HepG2 (cell line): ENCODE measurements at regions not wholly inside any gene's neighbourhood (a gene's known extent, or its start where the extent isn't known, plus 50 kb on each side); places are given as distances from the start of the nearest gene placed in this dataset.

Source experiments
- ATAC-seq: fragments of 200-7000 bp; cut with Tn5 transposase; 3 replicates; pipeline ENCODE4 v1.9.1; 2020; ENCODE audit warnings: mild to moderate bottlenecking, moderate library complexity
- BruUV-seq: library from RNA; stranded (reverse); fragments of 400-500 nt; replicated peaks from 2 replicates; lab custom pipeline; 2021; lab: Mats Ljungman, UMichigan
- CTCF ChIA-PET: fragments of 300-600 bp; formaldehyde crosslinking; extraction: SDS; loops from one replicate; lab custom pipeline; 2021; ENCODE audit warnings: low total read pairs, inconsistent platforms, low intra/inter-chr PET ratio; lab: Yijun Ruan, JAX
- POLR2A ChIA-PET: fragments of 350-600 bp; sonication (Branson Sonifier 250); formaldehyde crosslinking; loops from one replicate; lab custom pipeline; 2020; ENCODE audit warnings: antibody characterized with exemption, inconsistent platforms; lab: Yijun Ruan, JAX
- DNase-seq: peaks from one replicate; pipeline ENCODE4 v3.0.0-alpha.2; 2015; ENCODE audit warnings: low spot score
- FAIRE-seq: peaks from 3 replicates; lab custom pipeline; 2011; peaks lifted over from hg19 to GRCh38; lab: Jason Lieb, UNC
- H2AFZ ChIP-seq: one replicate; pipeline ENCODE4 v1.6.1; 2011; ENCODE audit warnings: low read length, inconsistent platforms
- H3K27ac ChIP-seq: fragments of 300-600 bp; 3 replicates; pipeline ENCODE4 v1.8.0; 2011; ENCODE audit warnings: mixed run types, mild to moderate bottlenecking, mixed read lengths, low read length, inconsistent platforms; ENCODE audit not compliant: insufficient read depth; ENCODE audit errors: extremely low read length
- H3K27me3 ChIP-seq, 2 experiments: fragments of 200-600 bp in 1 of 2; 2 replicates in 1 of 2; 3 replicates in 1 of 2; pipeline versions ENCODE4 v1.6.0 to v1.8.0; 2011; ENCODE audit warnings: low read length in 2 of 2, mild to moderate bottlenecking in 2 of 2, moderate library complexity in 2 of 2, inconsistent platforms in 1 of 2; ENCODE audit not compliant: insufficient read depth in 2 of 2, control insufficient read depth in 1 of 2
- H3K36me3 ChIP-seq, 2 experiments: fragments of 200-600 bp in 1 of 2; replicated peaks in 1 of 2; 2 replicates in 1 of 2; 3 replicates in 1 of 2; pipeline versions ENCODE4 v1.5.1 to v1.8.0; 2011; ENCODE audit warnings: low read length in 2 of 2, inconsistent platforms in 1 of 2; ENCODE audit not compliant: insufficient read depth in 2 of 2, control insufficient read depth in 1 of 2
- H3K4me1 ChIP-seq: 2 replicates; pipeline ENCODE4 v1.5.1; 2012; ENCODE audit warnings: low read length, inconsistent platforms; ENCODE audit not compliant: insufficient read depth
- H3K4me2 ChIP-seq: 2 replicates; pipeline ENCODE4 v1.6.0; 2011; ENCODE audit warnings: low read depth, low read length, inconsistent platforms
- H3K4me3 ChIP-seq, 3 experiments: fragments of 200-600 bp in 1 of 3; sonication (generic), shearing (Covaris generic) in 1 of 3; replicated peaks in 1 of 3; 2 replicates each; pipeline ENCODE4 v1.5.1; 2011 to 2016; ENCODE audit warnings: low read length in 3 of 3, inconsistent platforms in 2 of 3, low read depth in 2 of 3, mild to moderate bottlenecking in 2 of 3, control low read depth in 1 of 3, mixed read lengths in 1 of 3; ENCODE audit not compliant: insufficient read depth in 1 of 3
- H3K79me2 ChIP-seq: one replicate; pipeline ENCODE4 v1.6.1; 2011; ENCODE audit warnings: low read length, inconsistent platforms; ENCODE audit not compliant: insufficient read depth
- H3K9ac ChIP-seq: 2 replicates; pipeline ENCODE4 v1.6.0; 2011; ENCODE audit warnings: mild to moderate bottlenecking, low read depth, low read length, inconsistent platforms; ENCODE audit not compliant: insufficient read depth
- H3K9me3 ChIP-seq: 2 replicates; pipeline ENCODE4 v1.5.1; 2012; ENCODE audit warnings: mild to moderate bottlenecking, low read length
- H4K20me1 ChIP-seq: 2 replicates; pipeline ENCODE4 v1.6.0; 2011; ENCODE audit warnings: inconsistent platforms, mild to moderate bottlenecking, low read length, moderate library complexity; ENCODE audit not compliant: insufficient read depth
- AFF4 ChIP-seq: sonication (generic); formaldehyde crosslinking; IDR thresholded peaks from 2 replicates; pipeline ENCODE4 v1.4.0; 2020; ENCODE audit warnings: missing genetic modification reagents
- ATRX ChIP-seq: sonication (generic); formaldehyde crosslinking; IDR thresholded peaks from 2 replicates; pipeline ENCODE4 v1.4.0; 2020; ENCODE audit warnings: missing genetic modification reagents, borderline replicate concordance
- CREB1 ChIP-seq, 2 experiments: fragments of 450-650 bp in 1 of 2; IDR thresholded peaks; 2 replicates each; pipeline ENCODE4 v1.6.1; 2016 to 2017; ENCODE audit warnings: control low read depth in 1 of 2, mild to moderate bottlenecking in 1 of 2, missing compliant biosample characterization in 1 of 2, missing genetic modification characterization in 1 of 2
- KAT2B ChIP-seq: fragments of 150-350 bp; IDR thresholded peaks from 2 replicates; pipeline ENCODE4 v1.6.1; 2014; ENCODE audit warnings: low read depth, low read length, borderline replicate concordance
- NFE2L2 ChIP-seq: fragments of 150-350 bp; IDR thresholded peaks from 2 replicates; pipeline ENCODE4 v1.6.1; 2014; ENCODE audit warnings: low read length
- NFKB2 ChIP-seq: sonication (generic); formaldehyde crosslinking; IDR thresholded peaks from 2 replicates; pipeline ENCODE4 v1.4.0; 2020; ENCODE audit warnings: missing genetic modification reagents, borderline replicate concordance
- SATB2 ChIP-seq: sonication (generic); formaldehyde crosslinking; IDR thresholded peaks from 2 replicates; pipeline ENCODE4 v1.5.0; 2020; ENCODE audit warnings: missing genetic modification reagents
- ZBTB42 ChIP-seq: sonication (generic); formaldehyde crosslinking; IDR thresholded peaks from 2 replicates; pipeline ENCODE4 v1.5.0; 2020; ENCODE audit warnings: mild to moderate bottlenecking, missing genetic modification reagents
- ZNF616 ChIP-seq: sonication (generic); formaldehyde crosslinking; IDR thresholded peaks from 2 replicates; pipeline ENCODE4 v1.5.0; 2020; ENCODE audit warnings: low read depth, mild to moderate bottlenecking, missing genetic modification reagents
- WGBS: methylation state at CpG from one replicate; pipeline ENCODE4 v1.1.6; 2017; ENCODE audit warnings: low lambda C conversion rate; 5-methylcytosine and 5-hydroxymethylcytosine counted together
- in situ Hi-C: cut with HindIII; loops from 2 replicates; pipeline ENCODE4 v1.10.0; 2017; ENCODE audit warnings: low pct_unique_long_range_greater_than_20kb; ENCODE audit not compliant: extremely low pct_ligation_motif_present
- intact Hi-C: fragments of 100-400 bp; cut with micrococcal nuclease; formaldehyde crosslinking; loops from one replicate; pipeline ENCODE4 v1.10.0; 2022; ENCODE audit not compliant: unreplicated experiment

GRCh38 chr13:50219743-50220142, 204.5 kb downstream of the KCNRG start:
- CTCF ChIA-PET = no interaction called here
- POLR2A ChIA-PET = no interaction called here
- Histone ChIP-seq H3K27me3 (no peaks in the 10 kb centered on the region), H3K36me3 (peaks cover 0 to 2% of the 10 kb centered on the region in 2 experiments; a peak in 1 of 5 replicates), H3K9ac (no peak overlapping the region), H4K20me1 (no peaks in the 10 kb centered on the region), H3K4me2 (no peak overlapping the region), H2AFZ (no peak overlapping the region), H3K9me3 (peaks cover 7% of the 10 kb centered on the region; the same call in 1 of the 2 replicates), H3K79me2 (peaks cover 11% of the 10 kb centered on the region), H3K4me1 (peaks cover 15% of the 10 kb centered on the region), H3K4me3 (no peak overlapping the region), H3K27ac (no peak overlapping the region)
- in situ Hi-C loops = no loop called here
- FAIRE-seq (no peak), ATAC-seq (no peak), DNase-seq (no peak)
- TF ChIP-seq KAT2B = no peak
- TF ChIP-seq CREB1 (IDR thresholded peaks at IDR 0.05) = no peak
- TF ChIP-seq CREB1 (CRISPR knock-in tag; IDR thresholded peaks at IDR 0.05) = 0 out of 2 replicates have a peak, but pooled peaks have one; percentile 14
- no peak for TF ChIP-seq ZNF616 (CRISPR knock-in tag)
- no peak for TF ChIP-seq AFF4 (CRISPR knock-in tag)
- no peak for TF ChIP-seq NFKB2 (CRISPR knock-in tag)
- TF ChIP-seq ZBTB42 (CRISPR knock-in tag) = no peak
- TF ChIP-seq NFE2L2 = no peak
- TF ChIP-seq SATB2 (CRISPR knock-in tag) = no peak
- TF ChIP-seq ATRX = no peak
- intact Hi-C loops = no loop called here
- no TSS peak for BruUV-seq
- WGBS = 97% methylated on average over 3 of the region's 3 CpGs
